ENCODE measurements at regions not wholly inside any gene's neighbourhood (a gene's known extent, or its start where the extent isn't known, plus 50 kb on each side); places are given as distances from the start of the nearest gene placed in this dataset.
A peak's percentile ranks its signal among the peaks of the same experiment; 100 is the strongest.

GRCh38 chr5:109469896-109470662 lies 60.3 kb upstream of the PJA2 start:
- no peak for DNase-seq

GRCh38 chr5:109468737-109469420 lies 59.1 kb upstream of the PJA2 start:
- DNase-seq: peak in 54 of 56 donors; percentile 7 to 93 (median 66)

- DNase-seq: no peak
These were observed 58.5 kb upstream of the PJA2 start for GRCh38 chr5:109468288-109468676.

- no peak for DNase-seq
These were observed 57.3 kb upstream of the PJA2 start for GRCh38 chr5:109467058-109467457.

Data from nucleus accumbens (tissue), 56 donors.